ENCODE measurements at regions not wholly inside any gene's neighbourhood (a gene's known extent, or its start where the extent isn't known, plus 50 kb on each side); places are given as distances from the start of the nearest gene placed in this dataset.

DNA sequence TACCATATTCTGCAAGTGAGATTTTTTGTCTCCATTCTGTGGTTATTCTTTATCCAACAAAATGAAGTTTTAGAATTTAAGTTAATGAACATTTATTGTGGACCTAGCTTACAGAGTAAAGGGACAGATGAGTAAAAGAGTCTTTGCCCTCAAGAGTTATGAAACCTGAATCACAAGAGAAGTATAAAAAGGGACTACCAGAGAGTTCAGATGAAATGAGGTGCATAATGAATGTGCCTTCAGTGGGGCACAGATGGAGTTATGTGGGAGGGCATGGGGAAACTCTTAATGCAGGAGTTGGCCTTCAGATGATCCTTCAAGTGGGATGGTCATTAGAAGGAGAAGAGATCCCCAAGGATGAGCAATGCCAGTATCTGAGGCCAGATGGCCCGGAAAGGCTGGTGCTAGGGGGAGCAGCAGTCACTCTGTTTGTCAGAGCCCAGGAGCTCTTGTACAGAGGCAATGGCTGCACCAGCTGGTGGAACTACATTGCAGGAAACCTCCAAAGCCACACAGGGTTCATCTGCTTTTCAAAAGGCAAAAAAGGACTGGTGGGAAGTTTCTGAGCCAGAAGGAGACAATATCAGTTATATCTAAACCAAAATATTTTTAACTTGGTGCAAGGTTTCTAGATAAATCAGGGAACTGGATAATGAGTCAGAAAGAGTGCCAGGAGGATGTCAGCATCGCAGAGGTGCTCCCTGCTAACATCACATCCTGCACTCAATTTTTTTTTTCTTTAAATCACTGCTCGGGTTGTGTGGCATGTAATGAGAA lies 162.0 kb downstream of the KLF6 start:
- no peak for DNase-seq

DNA sequence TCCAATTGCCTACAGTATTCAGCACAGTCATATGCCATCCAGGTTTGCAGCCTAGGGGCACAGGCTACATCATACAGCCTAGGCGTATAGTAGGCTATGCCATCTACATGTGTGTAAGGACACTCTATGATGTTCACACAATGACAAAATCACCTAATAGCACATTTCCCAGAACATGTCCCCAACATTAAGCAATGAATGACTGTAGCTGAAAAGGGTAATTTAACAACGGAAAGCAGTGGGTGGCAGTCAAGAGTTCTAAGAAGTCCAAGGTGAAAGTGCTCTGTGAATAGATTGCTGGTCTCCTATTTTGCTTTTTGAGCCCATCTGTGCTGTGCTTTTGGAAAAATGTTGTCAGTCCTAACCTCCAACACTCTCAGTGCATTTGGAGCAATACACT lies 162.6 kb downstream of the KLF6 start:
- DNase-seq: no peak

DNA sequence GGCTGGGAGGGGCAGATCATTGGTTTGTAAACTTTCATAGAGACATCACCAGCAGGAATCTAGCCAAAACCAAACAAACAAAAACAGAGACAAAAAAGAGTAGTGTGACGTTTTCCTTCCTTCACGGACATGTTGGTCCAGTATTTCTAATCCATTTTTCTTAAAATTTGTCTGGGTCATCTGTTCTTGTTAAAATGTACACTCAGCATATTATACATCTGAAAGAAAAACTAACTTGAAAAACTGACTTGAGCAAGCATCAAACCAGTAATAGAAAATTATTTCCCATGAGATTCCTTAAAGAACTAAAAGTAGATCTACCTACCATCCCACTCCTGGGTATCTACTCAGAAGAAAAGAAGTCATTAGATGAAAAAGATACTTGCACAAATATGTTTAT lies 164.2 kb downstream of the KLF6 start:
- no peak for DNase-seq

DNA sequence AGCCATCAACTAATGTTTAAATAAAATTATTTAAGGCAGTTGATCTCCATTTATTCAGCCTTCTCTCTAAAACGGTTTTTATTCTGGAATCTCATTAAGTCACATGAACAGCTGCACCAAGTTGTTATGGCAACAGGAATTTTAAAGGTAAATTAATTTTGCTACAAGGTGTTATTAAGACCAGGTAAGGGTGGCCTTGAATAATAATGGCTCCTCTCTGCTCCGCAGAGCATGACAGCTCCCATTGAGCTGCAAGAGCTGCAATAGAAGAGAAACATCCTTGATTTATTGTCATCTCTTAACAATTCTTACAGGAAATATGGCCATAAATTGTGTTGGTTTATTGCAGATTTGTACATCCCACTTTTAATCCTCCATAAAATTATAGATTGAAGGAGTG lies 165.8 kb downstream of the KLF6 start:
- DNase-seq: no peak

DNA sequence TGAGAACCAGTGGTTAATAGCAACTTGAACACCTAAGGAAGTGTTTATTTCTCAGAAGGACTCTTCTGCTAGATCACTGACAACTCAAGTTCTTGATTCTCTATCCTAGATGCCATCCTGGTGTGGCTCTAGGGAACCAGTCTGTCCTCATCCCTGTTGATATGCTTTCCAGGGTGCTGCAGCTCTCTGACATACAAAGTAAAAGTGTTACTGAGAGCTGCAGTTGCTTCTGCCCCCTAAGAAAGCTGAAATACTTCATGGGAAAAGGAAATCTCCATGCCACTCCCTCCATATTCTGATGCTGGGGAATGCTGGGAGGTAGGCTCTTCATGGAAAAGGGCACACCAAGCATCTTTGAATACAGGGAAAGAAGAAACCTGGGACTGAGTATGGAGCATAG lies 168.1 kb downstream of the KLF6 start:
- no peak for DNase-seq

DNA sequence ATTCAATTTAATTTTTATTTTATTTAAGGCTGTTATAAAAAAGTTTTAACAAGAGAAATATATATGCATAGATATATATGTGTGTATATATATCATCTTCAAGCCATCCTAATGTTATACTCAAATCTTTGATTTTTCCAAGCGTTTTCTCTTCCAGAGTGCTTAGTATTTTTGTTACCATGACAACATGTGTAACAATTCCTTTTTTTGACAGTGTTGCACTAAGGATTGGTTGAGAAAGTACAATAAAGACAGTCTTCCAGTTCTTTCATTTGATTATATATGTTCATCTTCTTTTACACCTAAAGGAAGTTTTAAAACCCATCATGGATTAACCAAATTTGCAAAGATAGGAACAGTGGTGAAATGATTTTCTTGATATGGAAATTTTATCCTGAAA lies 171.7 kb downstream of the KLF6 start:
- DNase-seq: no peak

DNA sequence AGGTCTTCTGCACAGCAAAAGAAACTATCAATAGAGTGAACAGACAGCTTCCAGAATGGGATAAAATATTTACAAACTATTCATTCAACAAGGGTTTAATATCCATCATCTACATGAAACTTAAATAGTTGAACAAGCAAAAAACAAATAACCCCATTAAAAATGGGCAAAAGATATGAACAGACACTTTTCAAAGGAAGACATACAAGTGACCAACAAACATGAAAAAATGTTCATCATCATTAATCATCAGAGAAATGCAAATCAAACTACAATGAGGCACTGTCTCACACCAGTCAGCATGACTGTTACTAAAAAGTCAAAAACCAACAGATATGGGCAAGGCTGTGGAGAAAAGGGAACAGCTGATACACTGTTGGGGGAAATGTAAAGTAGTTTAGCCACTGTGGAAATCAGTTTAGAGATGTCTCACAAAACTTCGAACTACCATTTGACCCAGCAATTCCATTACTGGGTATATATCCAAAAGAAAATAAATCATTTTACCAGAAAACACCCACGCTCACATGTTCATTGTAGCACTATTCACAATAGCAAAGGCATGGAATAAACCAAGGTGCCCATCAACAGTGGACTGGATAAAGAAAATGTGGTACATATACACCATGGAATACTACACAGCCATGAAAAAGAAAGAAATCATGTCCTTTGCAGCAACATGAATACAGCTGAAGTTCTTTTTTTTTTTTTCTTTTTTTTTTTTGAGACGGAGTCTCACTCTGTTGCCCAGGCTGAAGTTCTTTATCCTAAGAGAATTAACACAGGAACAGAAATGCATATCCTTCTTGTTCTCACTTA lies 172.6 kb downstream of the KLF6 start:
- no peak for DNase-seq

DNA sequence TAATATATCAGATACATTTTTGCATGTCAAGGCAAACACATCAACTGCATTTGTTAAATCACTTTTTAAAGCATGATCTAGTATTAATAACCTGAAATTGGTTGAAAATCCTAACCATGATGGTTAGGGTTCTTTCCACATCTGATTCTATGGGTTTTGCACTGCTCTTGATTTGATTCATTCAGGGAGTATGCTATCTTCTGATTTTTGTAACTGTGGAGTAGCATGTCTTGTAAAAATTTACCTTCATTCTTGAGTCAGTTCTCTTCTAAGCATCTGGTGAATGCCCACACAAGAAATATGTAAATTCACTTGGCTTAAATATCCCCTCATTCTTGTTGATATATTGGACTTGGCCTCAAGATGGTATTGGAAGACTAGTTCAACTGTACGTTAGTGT lies 178.7 kb downstream of the KLF6 start:
- no peak for DNase-seq

DNA sequence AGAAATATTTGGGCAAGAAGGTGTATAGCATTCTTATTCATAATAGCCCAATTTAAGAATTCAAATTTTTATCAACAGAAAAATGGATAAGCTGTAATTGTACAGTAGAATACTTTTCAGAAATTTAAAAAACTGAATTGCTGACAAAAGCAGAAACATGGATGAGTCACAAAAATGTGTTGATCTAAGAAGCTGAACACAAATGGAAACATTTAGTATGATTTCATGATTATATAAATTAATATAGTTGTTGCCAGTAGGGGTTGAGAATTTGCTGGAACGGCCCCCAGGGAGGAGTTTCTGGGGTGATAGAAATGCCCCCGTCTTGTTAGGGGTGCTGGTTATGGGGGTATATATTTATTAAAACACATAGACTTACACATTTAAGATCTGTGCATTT lies 179.1 kb downstream of the KLF6 start:
- DNase-seq: no peak

DNA sequence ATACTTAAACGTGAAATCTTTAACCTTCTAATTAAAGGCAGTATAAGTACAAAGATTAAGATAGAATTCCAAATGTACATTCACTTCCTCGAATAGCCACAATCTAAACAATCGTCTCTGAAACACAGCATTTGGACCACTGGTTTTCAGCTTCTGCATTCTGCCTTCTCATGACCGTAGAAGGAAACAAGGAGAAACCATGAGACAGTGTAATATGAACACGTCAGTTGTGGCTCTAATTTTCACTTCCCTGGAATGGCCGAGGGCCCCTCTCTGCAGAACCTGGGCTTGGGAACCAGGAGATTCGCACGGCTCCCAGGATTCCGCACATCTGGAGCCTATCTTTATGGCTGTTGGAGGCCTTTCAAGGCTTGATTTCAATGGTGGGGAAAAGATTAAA lies 189.3 kb downstream of the KLF6 start:
- DNase-seq: no peak

DNA sequence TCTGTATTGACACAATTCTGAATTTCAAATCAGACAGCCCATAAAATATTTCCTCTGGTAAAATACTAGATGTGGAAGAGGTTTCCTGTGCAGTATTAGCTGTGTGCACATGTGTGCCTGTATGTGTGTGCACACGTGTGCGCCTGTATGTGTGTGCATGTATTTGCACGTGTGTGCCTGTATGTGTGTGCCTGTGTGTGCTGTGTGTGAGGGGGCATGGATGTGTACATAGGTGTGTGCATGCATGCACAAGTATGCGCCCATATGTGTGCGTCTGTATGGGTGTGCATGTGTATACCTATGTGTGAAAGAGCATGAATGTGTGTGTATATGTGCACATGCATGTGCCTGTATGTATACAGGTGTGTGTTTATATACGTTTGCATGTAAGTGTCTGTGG lies 191.4 kb downstream of the KLF6 start:
- no peak for DNase-seq

DNA sequence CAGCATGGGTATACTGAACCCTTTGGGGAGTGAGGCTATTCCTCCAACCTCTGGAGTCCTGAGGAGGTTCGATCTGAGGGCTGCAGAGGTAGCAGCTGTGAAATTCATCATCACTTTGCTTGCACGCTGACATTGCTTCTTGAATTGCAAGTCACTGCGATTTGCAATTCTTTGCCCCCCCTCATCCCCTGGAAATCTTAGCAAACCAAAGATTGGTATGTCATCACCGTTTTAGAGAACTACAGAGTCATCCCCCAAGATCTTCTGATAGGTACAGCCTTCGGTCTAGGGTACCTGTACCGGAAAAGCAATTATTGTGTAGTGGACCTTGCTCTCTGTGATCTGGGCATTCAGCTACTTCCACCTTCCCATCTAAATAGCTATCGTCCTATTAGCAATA lies 192.6 kb downstream of the KLF6 start:
- no peak for DNase-seq

DNA sequence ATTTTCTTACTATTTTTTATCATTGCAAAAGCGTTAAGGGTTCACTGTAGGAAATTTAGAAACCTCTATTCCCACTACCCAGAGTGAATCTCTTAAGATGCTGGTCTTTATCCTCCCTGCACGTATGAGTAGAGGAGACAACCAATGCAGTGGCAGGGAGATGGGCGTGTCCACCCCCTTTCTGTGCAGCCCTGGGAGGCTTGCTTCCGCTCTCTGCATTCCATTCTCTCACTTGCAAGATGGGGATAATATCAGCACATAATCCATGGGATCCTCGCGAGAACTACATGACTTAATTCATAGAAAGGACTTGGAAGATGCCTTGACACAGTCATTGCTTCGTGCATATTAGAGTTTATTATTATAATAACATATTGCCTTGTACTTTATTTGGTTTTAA lies 196.2 kb downstream of the KLF6 start:
- no peak for DNase-seq

DNA sequence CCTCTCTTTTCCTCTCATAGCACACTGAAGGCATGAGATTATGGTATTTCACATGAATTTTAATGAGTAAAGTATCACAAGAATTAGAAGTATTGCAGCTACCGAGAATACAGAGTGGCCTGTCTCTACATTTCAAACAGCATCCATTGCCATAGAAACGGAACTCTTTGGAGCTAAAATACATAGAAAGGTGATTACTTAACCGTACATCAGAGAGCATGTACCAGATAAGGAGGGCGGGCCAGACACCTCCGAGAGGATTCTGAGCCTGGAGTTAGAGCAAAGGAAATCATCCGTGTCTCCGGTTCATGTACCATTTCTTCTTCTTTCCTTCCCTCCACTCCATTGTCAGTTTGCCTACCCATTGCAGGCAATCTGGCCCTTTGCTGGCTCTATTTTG lies 196.7 kb downstream of the KLF6 start:
- no peak for DNase-seq

DNA sequence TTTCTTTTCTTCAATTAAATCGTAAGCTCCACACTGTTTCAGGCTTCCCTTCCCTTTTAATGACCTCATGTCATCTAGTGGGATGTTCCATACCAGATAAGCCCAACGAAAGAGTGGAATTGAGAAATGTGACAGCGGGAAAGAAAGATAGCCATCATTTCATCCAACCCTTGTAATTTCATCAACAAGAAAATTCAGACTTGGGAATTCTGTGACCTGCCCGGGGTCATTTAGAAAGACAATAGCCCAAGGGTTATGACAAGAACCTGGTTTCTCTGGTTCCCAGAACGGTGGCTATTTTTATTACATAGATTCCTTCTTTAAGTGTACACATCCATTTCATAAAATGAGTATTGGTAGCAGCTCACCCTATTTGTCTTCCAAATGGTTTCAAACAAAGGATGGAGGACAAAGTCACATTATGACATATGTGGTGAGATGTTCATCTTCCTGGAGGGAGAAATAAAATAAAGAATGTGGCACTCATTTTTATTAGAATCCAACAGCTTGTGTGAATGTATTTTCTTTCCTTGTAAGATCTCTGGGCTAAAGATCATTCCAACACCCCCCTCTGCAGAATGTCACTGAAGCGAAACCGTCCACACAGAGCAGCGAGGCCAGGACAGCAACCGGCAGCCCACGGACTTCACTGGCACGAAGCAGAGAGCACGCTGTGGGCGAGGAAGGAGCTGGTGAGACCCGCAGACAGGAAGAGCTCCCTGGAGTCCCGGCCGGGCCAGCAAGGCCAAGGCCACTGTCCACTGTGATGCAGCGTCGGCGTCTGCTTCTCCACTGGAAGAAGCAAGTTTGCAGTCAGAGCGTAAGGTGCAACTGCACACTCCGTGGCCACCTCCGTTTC lies 199.9 kb downstream of the KLF6 start:
- no peak for DNase-seq

DNA sequence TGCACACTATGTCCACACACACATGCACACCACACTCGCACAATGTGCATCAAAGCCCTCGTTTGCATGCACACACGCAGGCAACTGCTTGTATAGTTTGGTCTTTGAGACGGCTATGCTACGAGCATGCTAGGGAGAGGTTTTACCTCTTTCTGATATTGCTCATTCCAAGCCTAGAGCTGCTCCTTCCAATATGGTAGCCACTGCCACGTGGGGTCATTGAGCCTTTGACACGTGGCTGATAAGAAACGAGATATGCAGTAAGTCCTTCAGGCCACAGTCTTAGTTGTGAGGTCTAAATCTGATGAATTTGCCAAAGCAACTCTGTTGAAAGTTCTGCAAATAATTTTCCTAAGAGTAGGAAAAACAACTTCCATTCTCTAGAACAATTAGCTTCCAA lies 204.4 kb downstream of the KLF6 start:
- no peak for DNase-seq

DNA sequence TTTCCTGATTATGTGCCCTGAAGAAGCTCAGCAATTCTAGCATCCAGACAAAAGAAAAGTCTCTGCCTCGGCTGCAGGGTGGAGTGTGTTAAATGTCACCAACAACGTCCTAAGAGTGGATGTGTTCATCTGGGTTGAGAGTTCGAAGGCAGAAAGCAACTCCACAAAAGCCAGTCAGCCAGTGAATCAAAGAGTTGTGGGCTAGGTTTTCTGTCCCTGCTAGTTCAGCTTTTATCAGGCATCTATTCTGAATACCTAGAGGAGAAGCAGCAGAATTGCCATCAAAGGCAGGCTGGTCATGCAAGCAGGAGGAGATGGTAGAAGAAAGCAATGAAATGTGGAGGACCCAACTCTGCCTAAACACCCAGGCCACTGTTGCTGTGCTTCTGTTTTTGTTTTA lies 205.2 kb downstream of the KLF6 start:
- DNase-seq: no peak

DNA sequence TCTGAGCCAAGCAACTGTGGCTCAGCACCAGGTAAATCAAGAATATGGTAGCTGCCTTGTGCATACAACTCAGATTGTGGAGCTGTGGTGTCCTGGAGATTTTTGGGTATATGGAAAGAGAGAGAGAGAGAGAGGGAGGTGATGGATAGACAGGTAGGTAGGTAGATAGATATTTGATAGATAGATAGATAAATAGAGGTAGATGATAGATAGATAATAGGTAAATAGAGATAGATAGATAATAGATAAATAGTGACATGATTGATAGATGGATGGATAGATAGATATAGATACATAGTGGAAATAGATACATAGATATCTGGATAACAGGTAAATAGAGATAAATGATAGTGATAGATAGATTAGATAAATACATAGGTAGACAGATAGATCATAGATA lies 206.3 kb downstream of the KLF6 start:
- no peak for DNase-seq

DNA sequence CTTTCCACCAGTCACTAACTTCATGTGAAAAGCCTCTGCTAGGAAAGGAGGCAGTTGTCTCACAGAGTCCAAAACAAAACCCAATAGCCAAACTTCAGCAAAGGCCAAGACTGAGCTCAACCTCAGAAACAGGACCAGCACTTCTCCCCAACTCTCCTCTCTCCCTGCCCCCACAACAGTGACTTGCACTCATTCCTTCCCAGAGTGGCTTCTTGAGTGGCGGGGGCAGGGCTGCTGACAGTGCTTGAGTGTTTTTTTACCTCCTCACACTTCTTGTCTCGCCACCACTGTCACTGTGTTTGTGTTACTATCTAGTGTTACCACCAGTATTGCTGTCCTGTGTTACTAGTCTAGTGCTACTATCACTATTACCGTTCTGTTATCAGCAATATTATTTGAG lies 206.8 kb downstream of the KLF6 start:
- no peak for DNase-seq

DNA sequence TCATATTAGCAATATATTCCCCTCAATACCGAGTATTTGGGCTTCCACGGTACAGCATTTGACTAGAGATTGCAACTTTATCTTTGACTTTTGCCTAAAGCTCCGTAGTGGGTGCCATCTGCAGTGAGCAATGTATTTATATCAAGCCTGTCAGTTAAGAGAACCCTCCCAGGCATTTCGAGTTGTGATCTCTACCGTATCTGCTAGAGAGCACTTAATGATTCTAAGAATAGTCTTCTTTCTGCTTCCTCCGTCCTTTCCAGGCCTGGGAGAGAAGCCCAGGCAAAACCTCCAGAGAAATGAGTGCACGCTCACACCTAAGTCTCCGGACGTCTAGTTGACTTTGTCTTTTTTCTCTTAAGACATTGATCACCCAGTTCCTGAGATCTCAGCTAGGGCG lies 210.6 kb downstream of the KLF6 start:
- DNase-seq: no peak

DNA sequence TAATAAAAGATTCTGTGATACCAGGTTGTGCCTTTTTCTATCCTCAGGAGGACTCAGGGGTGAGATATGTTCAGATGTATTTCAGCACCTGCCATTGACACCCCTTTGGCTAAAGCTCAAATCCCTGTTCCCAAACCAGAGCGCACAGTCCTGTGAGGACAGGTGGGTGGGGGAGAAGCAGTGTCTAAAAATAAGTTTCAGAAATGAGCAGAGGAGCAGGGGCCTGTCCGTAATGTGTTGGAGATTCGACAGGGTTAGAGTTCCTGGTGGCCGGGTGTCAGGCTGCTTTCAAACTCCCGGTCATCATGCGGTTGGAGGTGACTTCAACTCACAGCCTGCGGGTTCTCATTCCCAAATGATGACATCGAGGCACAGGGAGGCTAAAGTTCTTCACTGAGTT lies 211.5 kb downstream of the KLF6 start:
- DNase-seq: no peak

DNA sequence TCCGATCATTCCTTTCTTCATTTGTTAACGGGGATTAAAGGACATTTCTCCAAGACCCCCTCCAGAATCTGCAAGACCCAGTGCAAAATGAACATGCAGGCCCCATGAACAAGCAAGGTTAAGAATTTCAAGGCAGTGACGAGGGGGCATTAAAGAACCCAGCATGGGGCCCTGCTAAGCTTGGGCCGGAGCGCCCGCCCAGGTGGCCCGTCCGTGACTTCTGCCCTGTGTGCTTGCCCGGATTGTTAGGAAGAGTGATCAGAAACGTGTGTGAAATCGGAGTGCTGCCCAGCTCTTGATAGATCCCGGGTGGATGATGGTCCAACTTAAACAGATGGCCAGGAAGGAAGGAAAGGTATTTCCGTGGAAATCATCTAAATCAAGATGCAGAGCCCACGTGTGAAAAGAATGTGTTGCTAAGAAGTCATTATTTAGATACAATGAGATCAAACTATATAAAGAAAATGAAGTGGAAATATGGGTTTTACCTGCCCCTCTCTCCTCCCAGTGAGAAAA lies 213.6 kb downstream of the KLF6 start:
- DNase-seq: no peak

DNA sequence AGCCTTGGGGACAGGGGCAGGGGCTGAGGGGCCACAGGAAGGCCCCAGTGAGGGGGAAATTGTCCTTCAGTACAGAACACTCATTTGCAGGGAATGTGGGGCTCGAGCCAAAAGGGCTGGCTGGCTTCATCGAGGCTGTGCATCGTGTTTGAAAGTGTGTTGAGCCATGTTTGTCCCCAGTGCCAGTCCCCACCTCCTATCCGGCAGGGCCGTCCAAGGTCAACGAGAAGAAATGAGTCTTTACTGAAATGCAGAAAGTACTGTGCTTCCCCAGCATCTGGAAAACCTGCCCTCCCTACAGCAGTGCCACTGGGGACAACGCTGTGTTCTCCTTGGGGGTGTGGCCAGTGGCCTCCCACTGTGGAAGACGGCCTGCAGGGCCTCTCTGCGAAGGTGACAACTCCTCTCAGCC lies 214.1 kb downstream of the KLF6 start:
- DNase-seq: no peak

All from GF-D8 (cell line).